A549 (cell line): ENCODE measurements at regions not wholly inside any gene's neighbourhood (a gene's known extent, or its start where the extent isn't known, plus 50 kb on each side); places are given as distances from the start of the nearest gene placed in this dataset.

Experiments
- ATAC-seq, 2 experiments: fragments of 200-7000 bp in 1 of 2; fragments of >200 bp in 1 of 2; cut with Nextera tagmentation in 1 of 2; cut with Tn5 transposase in 1 of 2; 3 replicates each; pipeline versions ENCODE4 v1.8.0 to v1.9.1; 2018 to 2020; ENCODE audit warnings: mild to moderate bottlenecking in 1 of 2, moderate library complexity in 1 of 2
- CTCF ChIA-PET: fragments of 300-600 bp; sonication (Branson Sonifier 250); formaldehyde crosslinking; extraction: SDS; loops from one replicate; lab custom pipeline; 2021; ENCODE audit warnings: antibody characterized with exemption, inconsistent platforms; lab: Yijun Ruan, JAX
- POLR2A ChIA-PET: fragments of 350-600 bp; formaldehyde crosslinking; extraction: SDS; loops from one replicate; lab custom pipeline; 2021; ENCODE audit warnings: antibody characterized with exemption, inconsistent platforms; lab: Yijun Ruan, JAX
- DNase-seq, 2 experiments: peaks; one replicate each; pipeline versions ENCODE4 v3.0.0 to v3.0.0-alpha.2; 2011 to 2016; ENCODE audit warnings: low read depth in 1 of 2, low spot score in 1 of 2
- FAIRE-seq: peaks from 2 replicates; lab custom pipeline; 2011; peaks lifted over from hg19 to GRCh38; lab: Jason Lieb, UNC
- H3K27ac ChIP-seq, 2 experiments: fragments of >200 bp; sonication (Bioruptor Twin); formaldehyde crosslinking; 3 replicates each; pipeline ENCODE4 v1.5.1; 2016 to 2017
- H3K4me1 ChIP-seq: fragments of >200 bp; sonication (Bioruptor Twin); formaldehyde crosslinking; 3 replicates; pipeline ENCODE4 v1.6.1; 2016
- H3K4me2 ChIP-seq: fragments of >200 bp; sonication (Bioruptor Twin); formaldehyde crosslinking; 3 replicates; pipeline ENCODE4 v1.6.1; 2016
- H3K4me3 ChIP-seq: fragments of >200 bp; sonication (Bioruptor Twin); formaldehyde crosslinking; 3 replicates; pipeline ENCODE4 v1.5.1; 2016
- H3K9me3 ChIP-seq: fragments of >200 bp; sonication (Bioruptor Twin); formaldehyde crosslinking; 3 replicates; pipeline ENCODE4 v1.6.1; 2016
- CBX8 ChIP-seq: fragments of 200-600 bp; sonication (generic); IDR thresholded peaks from 2 replicates; pipeline ENCODE4 v1.6.1; 2016
- CHD2 ChIP-seq: fragments of 150-350 bp; IDR thresholded peaks from 2 replicates; pipeline ENCODE4 v1.6.1; 2014; ENCODE audit warnings: low read length; ENCODE audit not compliant: partially characterized antibody
- CHD4 ChIP-seq: fragments of 200-600 bp; sonication (generic); IDR thresholded peaks from 2 replicates; pipeline ENCODE4 v1.6.1; 2016; ENCODE audit warnings: antibody characterized with exemption, mild to moderate bottlenecking, borderline replicate concordance
- HOXB5 ChIP-seq: fragments of 250-450 bp; sonication (Bioruptor Pico); IDR thresholded peaks from 2 replicates; pipeline ENCODE4 v1.5.0; 2020; ENCODE audit warnings: mild to moderate bottlenecking, moderate library complexity
- JUNB ChIP-seq: fragments of >200 bp; sonication (Bioruptor Twin); formaldehyde crosslinking; IDR thresholded peaks from 2 replicates; pipeline ENCODE4 v1.6.1; 2016
- KDM5A ChIP-seq: fragments of 200-600 bp; sonication (generic); IDR thresholded peaks from 2 replicates; pipeline ENCODE4 v1.6.1; 2016; ENCODE audit warnings: antibody characterized with exemption, mild to moderate bottlenecking
- MAFK ChIP-seq: fragments of 450-650 bp; IDR thresholded peaks from 2 replicates; pipeline ENCODE4 v1.6.1; 2014; ENCODE audit not compliant: partially characterized antibody
- MYC ChIP-seq: IDR thresholded peaks from 2 replicates; pipeline ENCODE4 v1.6.1; 2012; ENCODE audit warnings: mild to moderate bottlenecking, inconsistent platforms, low read length, improper control_type of control experiment, borderline replicate concordance
- PHF8 ChIP-seq: fragments of 200-600 bp; sonication (generic); IDR thresholded peaks from 2 replicates; pipeline ENCODE4 v1.6.1; 2016; ENCODE audit warnings: low read depth, mild to moderate bottlenecking, antibody characterized with exemption, moderate library complexity, borderline replicate concordance
- POLR2A ChIP-seq: IDR thresholded peaks from 2 replicates; pipeline ENCODE4 v1.6.1; 2012; ENCODE audit warnings: mild to moderate bottlenecking, low read length
- TFCP2L1 ChIP-seq: fragments of 250-450 bp; sonication (Bioruptor Pico); IDR thresholded peaks from 2 replicates; pipeline ENCODE4 v1.5.0; 2021; ENCODE audit warnings: mild to moderate bottlenecking
- TP53 ChIP-seq: fragments of 250-450 bp; sonication (Bioruptor Pico); IDR thresholded peaks from 2 replicates; pipeline ENCODE4 v1.5.0; 2021; ENCODE audit warnings: mild to moderate bottlenecking, moderate library complexity
- TF ChIP-seq, protein P1 (sequence below): fragments of 150-350 bp; IDR thresholded peaks from 2 replicates; pipeline ENCODE4 v1.6.1; 2014; ENCODE audit warnings: low read depth, mild to moderate bottlenecking, low read length
- TF ChIP-seq, protein P2 (sequence below): fragments of >200 bp; sonication (Bioruptor Twin); formaldehyde crosslinking; IDR thresholded peaks from 3 replicates; pipeline ENCODE4 v1.5.1; 2016
- TF ChIP-seq, protein P3 (sequence below): fragments of 250-450 bp; sonication (Bioruptor Pico); IDR thresholded peaks from 2 replicates; pipeline ENCODE4 v1.5.0; 2021; ENCODE audit warnings: mild to moderate bottlenecking, moderate library complexity, borderline replicate concordance
- TF ChIP-seq, protein P4 (sequence below): IDR thresholded peaks from 2 replicates; pipeline ENCODE4 v1.6.1; 2012; ENCODE audit warnings: low read depth, borderline replicate concordance
- TF ChIP-seq, protein P5 (sequence below): fragments of 200-600 bp; sonication (generic); IDR thresholded peaks from 2 replicates; pipeline ENCODE4 v1.6.1; 2016; ENCODE audit warnings: antibody characterized with exemption, mild to moderate bottlenecking, moderate library complexity
- TF ChIP-seq, protein P6 (sequence below): fragments of 250-450 bp; sonication (Bioruptor Pico); IDR thresholded peaks from 2 replicates; pipeline ENCODE4 v1.5.0; 2020; ENCODE audit warnings: low read depth, mild to moderate bottlenecking, moderate library complexity

DNA sequence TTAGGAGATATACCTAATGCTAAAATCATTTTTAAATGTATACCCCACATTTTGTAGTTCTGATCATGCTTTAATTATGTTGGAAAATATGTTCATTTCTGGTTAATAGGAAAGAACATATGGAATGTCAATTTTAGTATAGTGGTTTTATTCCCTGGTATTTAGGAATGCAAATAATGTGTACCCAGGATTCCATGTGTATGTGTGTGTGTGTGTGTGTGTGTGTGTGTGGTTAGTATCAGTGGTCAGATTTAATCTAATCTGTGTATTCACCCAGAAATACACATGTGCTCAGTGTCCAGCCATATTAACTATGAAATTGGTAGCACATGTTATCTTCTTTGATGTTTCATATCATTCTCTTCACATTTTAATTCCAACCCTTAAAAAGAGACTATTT is 233.5 kb upstream of the DCBLD2 start:
- TF ChIP-seq POLR2A = no peak
- TF ChIP-seq KDM5A = no peak
- TF ChIP-seq, protein P1, sequence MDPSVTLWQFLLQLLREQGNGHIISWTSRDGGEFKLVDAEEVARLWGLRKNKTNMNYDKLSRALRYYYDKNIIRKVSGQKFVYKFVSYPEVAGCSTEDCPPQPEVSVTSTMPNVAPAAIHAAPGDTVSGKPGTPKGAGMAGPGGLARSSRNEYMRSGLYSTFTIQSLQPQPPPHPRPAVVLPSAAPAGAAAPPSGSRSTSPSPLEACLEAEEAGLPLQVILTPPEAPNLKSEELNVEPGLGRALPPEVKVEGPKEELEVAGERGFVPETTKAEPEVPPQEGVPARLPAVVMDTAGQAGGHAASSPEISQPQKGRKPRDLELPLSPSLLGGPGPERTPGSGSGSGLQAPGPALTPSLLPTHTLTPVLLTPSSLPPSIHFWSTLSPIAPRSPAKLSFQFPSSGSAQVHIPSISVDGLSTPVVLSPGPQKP = no peak
- TF ChIP-seq, all 56 proteins: peak for 0
- DNase-seq = no peak
- Histone ChIP-seq H3K27ac (no peak overlapping the region), H3K4me2 (no peak overlapping the region), H3K4me1 (no peaks in the 10 kb centered on the region), H3K9me3 (no peaks in the 10 kb centered on the region), H3K4me3 (no peak overlapping the region)
- ChIA-PET CTCF (no interaction called here), POLR2A (no interaction called here)
- ATAC-seq = no peak
- FAIRE-seq = no peak

DNA sequence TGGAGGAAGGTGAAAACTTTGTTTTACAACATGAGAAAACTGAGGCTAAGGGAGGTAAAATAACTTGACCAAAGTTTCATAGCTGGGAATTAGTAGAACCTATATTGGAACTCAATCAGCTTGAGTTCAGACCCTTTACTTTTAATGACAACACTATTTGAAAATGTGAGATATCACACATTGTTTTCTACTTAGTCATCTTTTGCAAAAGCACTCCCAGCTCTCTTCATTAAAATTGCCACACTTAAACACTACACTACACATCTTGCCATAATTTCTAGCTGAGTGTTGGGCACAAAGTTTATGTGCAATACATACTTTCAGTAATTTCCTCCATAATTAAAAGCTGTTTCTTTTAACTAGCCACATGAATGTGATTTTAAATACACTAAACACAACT is 230.4 kb upstream of the DCBLD2 start:
- no peak for DNase-seq
- CTCF ChIA-PET = no interaction called here
- peaks cover 8% of the 10 kb centered on the region; the same call in 2 of the 3 replicates for H3K4me1 ChIP-seq
- TF ChIP-seq, protein P2, sequence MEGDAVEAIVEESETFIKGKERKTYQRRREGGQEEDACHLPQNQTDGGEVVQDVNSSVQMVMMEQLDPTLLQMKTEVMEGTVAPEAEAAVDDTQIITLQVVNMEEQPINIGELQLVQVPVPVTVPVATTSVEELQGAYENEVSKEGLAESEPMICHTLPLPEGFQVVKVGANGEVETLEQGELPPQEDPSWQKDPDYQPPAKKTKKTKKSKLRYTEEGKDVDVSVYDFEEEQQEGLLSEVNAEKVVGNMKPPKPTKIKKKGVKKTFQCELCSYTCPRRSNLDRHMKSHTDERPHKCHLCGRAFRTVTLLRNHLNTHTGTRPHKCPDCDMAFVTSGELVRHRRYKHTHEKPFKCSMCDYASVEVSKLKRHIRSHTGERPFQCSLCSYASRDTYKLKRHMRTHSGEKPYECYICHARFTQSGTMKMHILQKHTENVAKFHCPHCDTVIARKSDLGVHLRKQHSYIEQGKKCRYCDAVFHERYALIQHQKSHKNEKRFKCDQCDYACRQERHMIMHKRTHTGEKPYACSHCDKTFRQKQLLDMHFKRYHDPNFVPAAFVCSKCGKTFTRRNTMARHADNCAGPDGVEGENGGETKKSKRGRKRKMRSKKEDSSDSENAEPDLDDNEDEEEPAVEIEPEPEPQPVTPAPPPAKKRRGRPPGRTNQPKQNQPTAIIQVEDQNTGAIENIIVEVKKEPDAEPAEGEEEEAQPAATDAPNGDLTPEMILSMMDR = no peak
- TF ChIP-seq, protein P3, sequence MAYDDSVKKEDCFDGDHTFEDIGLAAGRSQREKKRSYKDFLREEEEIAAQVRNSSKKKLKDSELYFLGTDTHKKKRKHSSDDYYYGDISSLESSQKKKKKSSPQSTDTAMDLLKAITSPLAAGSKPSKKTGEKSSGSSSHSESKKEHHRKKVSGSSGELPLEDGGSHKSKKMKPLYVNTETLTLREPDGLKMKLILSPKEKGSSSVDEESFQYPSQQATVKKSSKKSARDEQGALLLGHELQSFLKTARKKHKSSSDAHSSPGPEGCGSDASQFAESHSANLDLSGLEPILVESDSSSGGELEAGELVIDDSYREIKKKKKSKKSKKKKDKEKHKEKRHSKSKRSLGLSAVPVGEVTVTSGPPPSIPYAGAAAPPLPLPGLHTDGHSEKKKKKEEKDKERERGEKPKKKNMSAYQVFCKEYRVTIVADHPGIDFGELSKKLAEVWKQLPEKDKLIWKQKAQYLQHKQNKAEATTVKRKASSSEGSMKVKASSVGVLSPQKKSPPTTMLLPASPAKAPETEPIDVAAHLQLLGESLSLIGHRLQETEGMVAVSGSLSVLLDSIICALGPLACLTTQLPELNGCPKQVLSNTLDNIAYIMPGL = no peak
- TF ChIP-seq HOXB5 (CRISPR knock-in tag) = no peak
- no peak for TF ChIP-seq TP53 (CRISPR knock-in tag)
- no peak for TF ChIP-seq JUNB
- no peak for TF ChIP-seq MYC
- TF ChIP-seq, protein P4, sequence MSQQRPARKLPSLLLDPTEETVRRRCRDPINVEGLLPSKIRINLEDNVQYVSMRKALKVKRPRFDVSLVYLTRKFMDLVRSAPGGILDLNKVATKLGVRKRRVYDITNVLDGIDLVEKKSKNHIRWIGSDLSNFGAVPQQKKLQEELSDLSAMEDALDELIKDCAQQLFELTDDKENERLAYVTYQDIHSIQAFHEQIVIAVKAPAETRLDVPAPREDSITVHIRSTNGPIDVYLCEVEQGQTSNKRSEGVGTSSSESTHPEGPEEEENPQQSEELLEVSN = no peak
- TF ChIP-seq TFCP2L1 (CRISPR knock-in tag) = no peak
- TF ChIP-seq, protein P5, sequence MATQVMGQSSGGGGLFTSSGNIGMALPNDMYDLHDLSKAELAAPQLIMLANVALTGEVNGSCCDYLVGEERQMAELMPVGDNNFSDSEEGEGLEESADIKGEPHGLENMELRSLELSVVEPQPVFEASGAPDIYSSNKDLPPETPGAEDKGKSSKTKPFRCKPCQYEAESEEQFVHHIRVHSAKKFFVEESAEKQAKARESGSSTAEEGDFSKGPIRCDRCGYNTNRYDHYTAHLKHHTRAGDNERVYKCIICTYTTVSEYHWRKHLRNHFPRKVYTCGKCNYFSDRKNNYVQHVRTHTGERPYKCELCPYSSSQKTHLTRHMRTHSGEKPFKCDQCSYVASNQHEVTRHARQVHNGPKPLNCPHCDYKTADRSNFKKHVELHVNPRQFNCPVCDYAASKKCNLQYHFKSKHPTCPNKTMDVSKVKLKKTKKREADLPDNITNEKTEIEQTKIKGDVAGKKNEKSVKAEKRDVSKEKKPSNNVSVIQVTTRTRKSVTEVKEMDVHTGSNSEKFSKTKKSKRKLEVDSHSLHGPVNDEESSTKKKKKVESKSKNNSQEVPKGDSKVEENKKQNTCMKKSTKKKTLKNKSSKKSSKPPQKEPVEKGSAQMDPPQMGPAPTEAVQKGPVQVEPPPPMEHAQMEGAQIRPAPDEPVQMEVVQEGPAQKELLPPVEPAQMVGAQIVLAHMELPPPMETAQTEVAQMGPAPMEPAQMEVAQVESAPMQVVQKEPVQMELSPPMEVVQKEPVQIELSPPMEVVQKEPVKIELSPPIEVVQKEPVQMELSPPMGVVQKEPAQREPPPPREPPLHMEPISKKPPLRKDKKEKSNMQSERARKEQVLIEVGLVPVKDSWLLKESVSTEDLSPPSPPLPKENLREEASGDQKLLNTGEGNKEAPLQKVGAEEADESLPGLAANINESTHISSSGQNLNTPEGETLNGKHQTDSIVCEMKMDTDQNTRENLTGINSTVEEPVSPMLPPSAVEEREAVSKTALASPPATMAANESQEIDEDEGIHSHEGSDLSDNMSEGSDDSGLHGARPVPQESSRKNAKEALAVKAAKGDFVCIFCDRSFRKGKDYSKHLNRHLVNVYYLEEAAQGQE = no peak
- TF ChIP-seq CHD4 = no peak
- no peak for TF ChIP-seq CBX8
- no peak for TF ChIP-seq CHD2
- TF ChIP-seq, protein P6, sequence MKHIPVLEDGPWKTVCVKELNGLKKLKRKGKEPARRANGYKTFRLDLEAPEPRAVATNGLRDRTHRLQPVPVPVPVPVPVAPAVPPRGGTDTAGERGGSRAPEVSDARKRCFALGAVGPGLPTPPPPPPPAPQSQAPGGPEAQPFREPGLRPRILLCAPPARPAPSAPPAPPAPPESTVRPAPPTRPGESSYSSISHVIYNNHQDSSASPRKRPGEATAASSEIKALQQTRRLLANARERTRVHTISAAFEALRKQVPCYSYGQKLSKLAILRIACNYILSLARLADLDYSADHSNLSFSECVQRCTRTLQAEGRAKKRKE (CRISPR knock-in tag) = no peak
- no peak for TF ChIP-seq MAFK
- TF ChIP-seq PHF8 = no peak
- no peak for FAIRE-seq
- no peak overlapping the region for H3K27ac ChIP-seq
- ATAC-seq = no peak
- H3K9me3 ChIP-seq = no peaks in the 10 kb centered on the region
- no peak overlapping the region for H3K4me3 ChIP-seq
- H3K4me2 ChIP-seq = no peak overlapping the region
- POLR2A ChIA-PET = no interaction called here
